Fibroblast of skin of left quadriceps (primary cell): ENCODE measurements at regions not wholly inside any gene's neighbourhood (a gene's known extent, or its start where the extent isn't known, plus 50 kb on each side); places are given as distances from the start of the nearest gene placed in this dataset.

Experiments
- DNase-seq, 2 experiments: peaks; one replicate each; pipeline ENCODE4 v3.0.0-alpha.2; 2013; ENCODE audit warnings: low read depth in 2 of 2

DNA sequence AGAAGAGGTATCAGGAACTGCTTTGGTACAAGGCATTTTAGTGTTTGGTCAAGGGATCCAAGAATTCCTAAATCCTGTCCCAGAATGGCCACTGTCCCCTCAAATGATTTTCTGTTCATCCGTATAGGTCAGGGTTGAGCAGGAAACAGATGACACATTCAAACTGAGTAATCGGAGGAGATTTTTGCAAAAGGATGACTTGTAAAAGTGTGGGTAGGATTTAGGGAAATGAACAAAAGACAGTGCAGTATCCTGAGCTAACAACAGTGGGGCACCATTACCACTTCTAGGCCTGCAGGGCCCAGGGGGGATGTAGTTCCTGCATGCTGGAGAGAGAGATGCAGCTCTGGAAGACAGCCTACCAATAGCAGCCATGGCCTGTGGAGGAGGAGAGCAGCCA lies 290.1 kb downstream of the ZSWIM6 start:
- DNase-seq: no peak

DNA sequence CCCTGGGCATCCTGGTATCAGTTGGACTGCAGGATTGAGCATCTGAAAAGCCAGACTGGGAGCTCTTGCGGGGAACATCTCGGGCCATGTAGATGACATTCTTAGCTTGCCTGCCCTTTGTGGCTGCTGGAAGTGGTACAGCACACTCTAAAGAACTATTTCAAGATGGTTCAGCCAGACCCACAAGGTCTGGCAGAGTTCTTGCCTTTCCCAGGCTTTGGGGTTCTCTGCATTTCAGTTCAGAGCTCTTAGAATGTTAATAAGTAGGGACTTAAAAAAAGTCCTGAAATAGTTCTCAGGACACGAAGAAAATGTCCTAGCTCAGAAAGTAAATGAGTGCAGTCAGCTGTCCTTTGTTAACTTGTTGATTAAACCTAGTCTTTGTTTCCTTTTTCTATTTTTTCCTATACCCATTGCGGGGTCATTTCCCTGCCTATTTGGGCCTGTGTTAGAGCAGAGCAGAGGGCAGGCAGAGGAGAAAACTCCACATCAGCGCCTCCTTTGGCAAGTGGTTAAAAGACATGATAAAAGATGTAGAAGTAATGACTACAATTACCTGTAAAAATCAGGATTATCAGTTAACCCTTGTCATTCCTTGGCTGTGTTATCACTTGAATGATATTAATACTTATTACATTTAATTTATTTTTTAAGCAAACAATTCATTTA lies 291.5 kb downstream of the ZSWIM6 start:
- no peak for DNase-seq

DNA sequence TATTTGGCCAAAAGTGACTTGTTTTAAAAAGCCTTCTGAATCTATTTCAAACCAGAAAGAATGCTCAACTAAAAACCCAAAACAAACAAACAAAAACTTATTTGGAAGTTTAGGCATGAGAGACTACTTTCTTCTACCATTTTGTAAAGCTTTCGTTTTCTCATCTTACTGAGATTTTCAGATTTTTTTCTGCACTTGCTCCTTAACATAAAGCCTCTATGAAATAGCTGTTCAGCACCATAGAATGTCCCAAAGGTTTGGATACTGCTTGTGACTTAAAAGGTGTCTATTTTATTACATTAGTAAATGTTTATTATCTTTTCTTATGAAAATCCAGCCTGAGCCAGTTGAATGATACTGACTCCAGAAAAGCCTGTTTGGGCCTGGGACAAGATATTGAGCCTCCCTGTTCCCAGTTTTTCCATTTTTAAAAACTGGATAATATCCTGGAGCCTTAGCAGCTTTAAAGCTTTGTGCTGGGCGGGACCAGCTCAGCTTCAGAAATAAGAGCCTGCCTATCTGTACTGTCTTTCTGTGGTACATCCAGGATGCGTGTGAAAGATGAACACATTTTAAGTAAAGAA lies 292.6 kb downstream of the ZSWIM6 start:
- DNase-seq: no peak

DNA sequence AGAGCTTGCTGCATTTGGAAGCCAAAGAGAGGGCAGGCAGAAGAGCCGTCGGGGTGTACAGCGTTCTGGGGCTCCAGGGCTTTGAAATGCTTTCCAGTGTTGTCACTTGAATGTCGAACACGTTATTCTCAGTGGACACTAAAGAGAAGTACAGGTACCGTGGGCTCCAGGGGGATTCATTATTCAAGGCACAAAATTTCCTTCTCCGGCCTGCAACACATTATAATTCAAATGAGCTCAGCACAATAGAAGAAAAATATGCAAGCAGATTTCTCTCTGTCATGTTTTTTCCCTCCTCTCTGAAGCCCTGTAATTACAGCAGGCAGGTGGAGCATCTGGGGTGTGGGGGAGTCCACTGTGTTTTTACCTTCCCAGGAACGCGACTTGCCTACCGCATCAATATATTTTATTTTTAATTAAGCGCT lies 293.1 kb downstream of the ZSWIM6 start:
- no peak for DNase-seq

DNA sequence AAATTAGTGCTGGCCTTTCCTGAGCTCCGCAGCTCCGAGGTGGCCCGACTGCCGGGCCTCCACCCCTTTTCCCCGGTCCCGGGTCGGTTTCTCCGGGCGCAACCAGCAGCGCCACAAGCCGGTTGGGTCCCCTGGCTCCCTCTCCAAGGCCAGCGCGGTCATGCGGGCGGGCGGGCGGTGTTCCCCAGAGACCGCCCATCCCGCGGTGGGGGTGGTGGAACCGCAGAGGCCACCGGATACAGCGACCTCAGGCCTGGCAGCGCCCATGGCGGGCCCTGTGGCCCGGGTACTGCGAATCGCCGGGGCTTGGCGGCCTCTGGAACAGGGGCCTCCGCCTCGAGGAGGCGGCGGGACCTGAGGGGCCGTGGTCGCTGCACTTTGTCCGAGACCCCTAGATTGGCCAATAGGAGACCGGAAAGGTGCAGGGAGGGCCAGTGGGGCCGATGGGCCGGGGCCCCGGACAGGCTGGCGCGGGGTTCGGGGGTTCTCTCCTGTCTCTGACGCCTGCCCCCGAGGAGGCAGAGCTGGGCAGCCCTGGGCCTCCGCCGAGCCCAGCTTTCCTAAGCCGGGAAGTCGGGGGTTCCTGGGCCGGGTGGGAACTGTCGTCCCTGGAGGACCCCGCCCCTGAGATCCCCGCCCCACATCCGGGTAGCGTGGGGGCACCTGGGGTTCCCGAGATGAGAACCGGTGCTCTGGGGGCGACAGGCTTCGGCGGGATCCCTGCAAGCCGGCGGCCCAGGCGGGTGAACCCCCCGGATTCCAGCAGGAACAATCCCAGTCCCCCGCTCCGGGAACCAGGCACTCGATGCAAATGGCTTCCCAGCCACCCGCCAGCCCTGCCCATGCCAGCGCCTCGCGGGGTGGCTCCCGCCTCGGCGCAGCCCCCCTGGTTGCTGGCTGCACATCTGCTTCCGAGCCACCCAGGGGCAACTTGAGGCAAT lies 293.9 kb downstream of the ZSWIM6 start:
- DNase-seq: no peak

DNA sequence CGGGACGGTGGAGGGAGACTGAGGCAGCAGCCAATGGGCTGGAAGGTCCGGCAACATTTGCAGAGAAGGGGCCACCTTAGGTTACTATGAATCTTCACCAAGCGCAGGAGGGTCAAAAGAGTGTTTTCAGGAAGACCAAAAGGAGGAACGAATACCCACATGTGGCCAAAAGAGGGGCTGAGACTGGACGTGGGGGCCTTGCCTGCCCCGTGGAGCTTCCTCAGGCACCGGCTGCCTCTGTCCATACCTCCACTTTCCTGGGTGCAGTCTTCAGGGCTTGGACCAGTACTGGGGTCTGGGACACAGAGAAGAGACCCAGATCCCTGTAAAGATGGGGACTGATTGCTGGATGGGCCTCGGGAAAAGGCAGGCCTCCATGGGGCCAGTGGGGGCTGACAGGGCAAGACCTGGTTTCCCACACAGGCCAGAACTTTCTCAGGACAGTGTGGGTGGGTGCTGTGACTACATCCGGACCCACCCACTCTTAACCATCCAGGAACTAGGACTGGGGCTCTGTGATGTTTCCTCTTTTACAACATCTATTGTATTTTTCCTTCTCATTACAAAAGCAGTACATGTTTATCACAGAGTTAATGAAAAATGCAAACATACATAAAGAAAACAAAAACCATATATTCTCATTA lies 294.7 kb downstream of the ZSWIM6 start:
- DNase-seq: no peak

DNA sequence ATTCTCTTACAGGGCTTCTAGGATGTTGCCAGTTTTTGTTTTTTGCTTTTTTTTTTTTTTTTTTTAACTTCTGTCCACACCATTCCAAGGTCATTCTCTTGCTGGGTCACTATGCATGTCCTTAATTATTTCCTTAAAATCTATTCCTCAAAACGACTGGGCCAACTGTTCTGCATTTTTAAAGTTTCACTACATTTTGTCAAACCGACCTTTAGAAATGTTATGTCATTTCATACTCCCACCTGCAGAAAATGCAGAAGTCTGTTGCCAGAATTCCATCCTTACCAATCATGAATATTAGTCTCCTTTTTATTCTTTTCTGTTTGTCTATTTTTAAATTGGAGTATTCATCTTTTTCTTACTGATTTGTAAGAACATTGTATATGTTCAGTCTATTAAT lies 295.5 kb downstream of the ZSWIM6 start:
- DNase-seq: no peak

DNA sequence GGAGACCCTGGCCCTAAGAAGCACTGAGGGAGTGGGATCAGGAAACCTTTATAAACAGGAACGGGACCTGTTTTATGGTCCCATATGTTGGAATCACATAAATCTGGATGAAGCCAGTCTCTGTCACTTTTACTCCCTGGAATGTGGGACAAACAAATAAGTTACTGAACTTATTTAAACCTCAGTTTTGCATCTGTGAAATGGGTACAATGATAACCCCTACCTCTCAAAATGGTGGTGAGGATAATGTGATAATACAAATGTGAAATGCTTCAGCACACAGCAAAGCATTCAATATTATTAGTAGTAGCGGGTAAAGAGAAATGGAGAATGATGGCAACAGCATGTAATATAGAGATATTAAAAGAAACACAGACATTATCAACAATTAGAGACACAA lies 298.9 kb downstream of the ZSWIM6 start:
- DNase-seq: no peak

DNA sequence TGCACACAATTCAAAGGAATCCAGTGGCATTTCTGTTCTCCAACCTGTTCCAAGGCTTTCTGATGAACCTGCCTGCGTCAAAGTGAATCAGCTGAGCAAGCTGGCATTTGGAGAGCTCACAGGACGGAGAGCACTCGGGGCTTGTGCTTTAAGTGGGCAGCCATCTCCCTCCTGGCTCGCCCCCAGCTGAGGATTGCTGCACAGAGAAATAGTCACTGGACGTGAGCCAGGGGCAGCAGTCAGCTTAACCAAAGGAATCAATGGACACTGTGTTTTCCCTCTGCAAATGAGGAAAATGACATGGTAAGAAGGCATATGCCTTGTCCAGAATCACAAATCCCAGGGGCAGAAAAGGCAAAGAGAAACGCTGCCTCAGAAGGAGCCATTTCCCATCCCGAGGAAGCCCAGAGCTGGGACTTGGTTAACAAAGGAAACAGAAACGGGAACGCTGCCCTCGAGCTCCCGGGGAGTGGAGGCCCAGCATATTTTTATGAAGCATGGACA lies 299.4 kb downstream of the ZSWIM6 start:
- DNase-seq: no peak

DNA sequence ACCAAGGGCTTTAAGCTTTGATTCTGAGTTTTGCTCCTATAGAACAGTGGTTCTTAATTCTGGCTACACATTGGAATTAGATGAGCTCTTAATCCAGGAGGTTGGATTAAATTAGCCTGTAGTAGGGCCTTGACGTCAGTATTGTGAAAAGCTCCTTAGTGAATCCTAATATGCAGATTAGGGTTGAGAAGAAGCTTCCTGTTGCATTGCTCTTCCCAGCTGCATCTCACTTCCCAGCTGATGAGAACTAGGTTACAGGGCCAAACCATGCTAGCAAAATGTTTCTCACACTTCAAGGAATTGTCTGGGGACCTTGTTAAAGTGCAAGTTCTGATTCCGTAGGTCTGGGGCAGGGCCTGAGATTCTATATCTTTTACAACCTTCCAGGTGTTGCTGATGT lies 300.0 kb downstream of the ZSWIM6 start:
- no peak for DNase-seq

DNA sequence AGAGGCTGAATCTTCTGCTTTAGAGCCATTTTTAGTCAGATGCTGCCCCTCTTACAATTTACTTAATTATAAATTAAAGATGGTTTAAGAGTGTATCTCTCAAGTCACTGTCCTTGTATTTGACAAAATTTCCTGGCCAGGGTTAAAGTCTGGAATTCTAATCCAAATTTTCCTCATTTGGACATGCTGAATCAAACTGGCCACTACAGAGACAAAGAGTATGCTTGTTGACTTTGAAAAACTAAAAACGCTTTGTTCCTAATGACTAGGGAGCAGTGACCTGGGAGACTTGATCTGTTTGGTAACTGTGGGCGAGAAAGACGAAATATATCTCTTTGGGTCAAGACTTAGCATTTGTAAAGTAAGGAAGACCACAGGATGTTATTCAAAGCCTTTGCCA lies 303.2 kb downstream of the ZSWIM6 start:
- DNase-seq: no peak

DNA sequence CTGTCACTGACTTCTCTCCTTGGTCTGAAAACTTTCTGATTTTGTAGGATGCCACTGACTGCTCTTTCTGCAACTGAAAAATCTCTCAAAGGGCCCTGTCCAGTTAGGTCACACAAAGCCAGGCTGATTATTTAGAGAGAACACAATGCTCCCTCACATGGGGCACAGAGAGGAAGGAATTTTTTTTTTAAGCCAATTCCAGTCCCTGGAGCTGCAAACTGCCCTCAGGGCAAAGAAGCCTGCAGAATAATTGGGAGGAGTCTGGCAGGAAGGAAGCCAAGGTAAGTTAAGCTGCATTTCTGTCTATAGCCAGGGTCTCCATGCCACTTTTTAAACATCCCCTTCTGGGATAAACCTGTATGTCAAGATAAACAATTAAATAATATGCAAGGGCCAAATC lies 305.5 kb downstream of the ZSWIM6 start:
- DNase-seq: no peak

DNA sequence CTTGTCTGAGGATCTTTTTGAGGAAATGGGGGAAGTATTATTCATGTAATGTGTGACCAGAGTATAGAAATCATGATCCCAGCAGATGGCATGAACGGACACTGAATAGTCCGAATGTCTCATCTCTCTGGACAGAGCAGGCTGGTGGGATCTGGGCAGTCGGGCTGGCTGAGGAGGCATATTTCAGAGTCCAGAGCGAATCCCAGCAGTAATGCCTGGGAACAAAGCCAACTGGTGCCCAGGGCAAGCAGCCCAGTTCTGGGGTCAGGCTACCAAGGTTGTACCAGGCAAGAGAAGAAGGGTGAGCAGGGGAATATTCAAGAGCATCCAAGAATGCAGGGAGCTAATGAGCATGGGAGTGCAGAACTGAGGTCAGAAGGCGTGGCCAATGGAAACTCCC lies 306.4 kb downstream of the ZSWIM6 start:
- DNase-seq: no peak

DNA sequence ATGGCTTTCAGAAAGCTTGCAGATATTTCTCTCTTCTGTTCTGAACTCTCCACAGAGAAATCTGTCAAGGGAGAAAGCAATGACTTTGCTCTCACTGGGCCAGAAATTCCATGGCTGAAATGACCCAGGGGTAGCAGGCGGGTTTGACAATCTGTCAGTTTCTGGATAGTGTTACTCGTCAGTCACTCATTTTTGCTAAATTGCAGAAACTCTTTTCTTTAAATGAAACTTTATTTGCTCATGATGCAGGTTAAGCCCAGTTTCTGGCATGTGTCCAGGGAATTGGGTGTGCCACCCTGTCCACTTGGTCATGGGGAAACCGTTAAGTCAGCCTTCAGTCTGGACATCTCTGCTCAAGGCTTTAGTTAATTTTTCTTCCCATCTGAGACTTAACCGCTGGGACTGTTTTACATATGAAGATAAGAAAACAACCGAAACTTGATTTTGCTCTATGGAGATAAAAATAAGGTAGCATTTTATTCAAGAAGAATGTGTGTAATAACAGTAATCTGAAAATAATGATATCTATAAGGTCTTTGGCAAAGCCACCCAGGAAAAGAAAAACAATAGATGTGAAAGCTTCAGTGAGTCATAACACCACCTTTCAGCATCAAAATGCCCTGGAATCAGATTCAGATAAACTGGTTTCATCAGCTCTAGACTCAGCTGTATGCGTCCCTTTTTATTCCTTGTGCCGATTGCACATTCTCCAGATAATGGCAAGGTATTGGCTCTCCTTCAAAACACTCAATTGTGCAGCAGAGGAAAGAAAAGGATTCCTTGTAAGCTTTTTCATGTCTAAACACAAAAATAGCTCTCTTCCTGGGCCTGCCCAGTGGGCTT lies 308.3 kb downstream of the ZSWIM6 start:
- no peak for DNase-seq

DNA sequence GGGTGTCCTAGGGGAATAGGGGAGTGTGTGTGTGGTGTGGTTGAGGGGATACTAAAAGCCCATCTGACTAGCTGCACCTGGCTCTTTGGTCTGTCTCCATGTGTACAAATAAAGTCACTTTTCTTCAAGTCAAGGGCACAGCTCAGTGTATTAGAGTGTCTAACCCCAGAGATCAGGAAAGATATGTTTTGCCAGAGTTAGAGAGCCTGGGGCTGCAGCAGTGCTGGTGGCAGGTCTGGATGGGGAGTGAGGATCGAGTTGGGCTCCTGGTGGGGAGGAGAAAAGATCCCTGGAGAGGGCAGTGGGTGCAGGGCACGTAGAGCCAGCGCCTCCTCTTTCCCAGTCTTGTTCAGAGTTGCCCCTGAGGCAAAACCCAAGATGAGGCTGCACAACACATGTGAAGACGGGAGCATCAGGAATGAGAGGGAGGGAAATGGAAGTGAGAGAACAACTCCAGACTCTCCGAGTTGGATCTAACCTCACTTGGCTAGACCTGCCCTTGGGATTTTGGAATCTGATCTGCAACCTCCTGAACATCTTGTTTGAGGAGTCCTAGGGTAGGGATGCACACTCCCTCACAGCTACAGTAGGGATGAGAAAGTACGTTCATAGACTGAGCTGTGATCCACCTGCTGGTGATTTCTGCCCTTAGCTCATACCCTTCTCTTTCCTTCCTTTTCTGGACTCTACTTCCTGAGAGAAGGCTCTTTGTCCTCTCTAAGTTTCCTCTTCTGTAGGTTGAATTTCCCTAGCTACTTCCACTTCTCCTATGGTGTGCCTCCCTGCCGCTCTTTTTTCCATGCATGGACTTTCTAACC lies 309.9 kb downstream of the ZSWIM6 start:
- no peak for DNase-seq

DNA sequence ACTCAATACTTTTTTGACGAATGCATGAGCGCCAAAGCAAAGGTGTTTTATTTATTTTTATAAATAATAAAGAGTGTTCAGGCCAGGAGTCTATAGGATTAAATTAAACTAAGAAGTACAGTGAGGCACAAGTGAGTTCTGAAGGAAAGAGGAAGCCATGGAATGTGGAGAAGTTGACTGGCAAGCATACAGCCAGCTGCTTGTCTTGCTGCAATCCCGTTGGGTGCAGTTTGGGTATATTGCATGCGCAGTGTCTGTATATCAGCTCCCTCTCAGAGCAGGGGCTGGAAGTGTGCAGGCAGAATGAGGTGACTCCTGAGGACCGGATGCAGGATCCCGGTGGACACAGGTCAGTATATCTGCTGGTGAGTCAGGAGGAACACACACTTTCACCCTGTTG lies 315.6 kb downstream of the ZSWIM6 start:
- no peak for DNase-seq

DNA sequence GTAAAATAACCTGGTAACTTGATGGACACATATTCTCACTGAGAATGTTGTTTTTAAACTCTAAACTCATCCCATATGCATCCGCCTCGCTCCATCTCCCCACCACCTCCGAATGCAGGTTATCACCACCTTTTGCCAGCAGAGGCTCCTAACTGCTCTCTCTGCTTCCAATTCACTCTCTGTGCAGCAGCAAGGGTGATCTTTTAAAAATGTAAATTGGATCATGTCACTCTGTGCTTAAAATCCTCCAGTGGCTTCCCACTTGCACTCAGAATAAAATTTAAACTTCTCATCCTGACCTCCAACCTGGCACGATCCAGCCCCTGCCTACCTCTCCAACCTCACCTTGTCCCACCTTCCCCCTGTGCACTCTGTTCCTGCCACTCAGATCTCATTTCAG lies 317.2 kb downstream of the ZSWIM6 start:
- DNase-seq: no peak

DNA sequence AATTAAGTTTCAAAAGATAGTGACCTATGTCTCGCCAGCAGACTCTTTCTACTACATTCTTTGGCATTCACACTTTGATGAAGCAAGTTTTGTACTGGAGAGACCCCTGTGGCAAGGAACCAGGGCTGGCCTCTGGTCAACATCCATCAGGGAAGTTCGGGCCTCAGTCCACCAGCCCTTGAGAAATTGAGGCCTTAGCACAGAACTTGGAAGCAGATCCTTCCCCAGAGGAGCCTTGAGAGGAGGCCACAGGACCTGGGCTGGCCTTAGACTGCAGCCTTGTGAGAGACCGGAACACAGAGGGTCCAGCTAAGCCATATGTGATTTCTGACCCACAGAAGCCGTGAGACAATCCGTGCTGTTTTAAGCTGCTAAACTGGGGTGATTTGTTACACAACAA lies 317.9 kb downstream of the ZSWIM6 start:
- DNase-seq: no peak

DNA sequence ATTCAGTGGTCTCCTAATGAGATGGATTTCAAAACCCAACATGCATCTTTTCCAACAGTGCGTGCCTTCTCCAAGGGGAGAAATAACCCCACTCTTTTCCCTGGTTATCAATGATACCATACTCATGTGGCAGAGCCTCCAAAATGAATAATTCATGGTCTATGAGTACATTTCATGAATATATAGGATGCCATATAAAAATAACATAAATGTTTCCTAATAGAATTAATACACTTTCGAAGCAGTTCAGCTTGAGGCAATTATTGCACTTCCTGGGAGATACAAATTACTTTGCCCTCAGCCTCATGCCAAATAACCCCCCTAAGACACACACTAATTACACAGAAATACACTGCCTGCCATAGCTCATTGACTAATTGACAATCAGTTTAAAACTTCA lies 318.6 kb downstream of the ZSWIM6 start:
- DNase-seq: no peak

DNA sequence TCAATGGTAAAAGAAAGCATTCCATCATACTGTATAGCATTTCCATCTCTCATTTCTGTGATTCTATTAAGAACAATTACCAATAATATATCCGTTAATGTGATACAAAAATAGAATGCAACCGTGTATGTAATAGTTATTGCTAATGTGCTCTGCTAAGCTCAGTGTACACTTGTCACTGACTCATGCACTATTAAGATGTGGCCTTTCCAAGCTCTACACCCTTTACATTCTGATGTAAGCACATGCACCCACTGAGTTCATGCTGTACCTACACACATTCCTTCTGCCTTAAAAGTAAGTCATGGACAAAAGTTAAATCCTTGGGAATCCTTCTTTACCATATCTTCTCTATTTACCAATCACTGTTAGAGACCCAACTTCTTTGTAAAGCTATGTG lies 319.1 kb downstream of the ZSWIM6 start:
- DNase-seq: no peak
